ENCODE measurements at regions not wholly inside any gene's neighbourhood (a gene's known extent, or its start where the extent isn't known, plus 50 kb on each side); places are given as distances from the start of the nearest gene placed in this dataset.

DNA sequence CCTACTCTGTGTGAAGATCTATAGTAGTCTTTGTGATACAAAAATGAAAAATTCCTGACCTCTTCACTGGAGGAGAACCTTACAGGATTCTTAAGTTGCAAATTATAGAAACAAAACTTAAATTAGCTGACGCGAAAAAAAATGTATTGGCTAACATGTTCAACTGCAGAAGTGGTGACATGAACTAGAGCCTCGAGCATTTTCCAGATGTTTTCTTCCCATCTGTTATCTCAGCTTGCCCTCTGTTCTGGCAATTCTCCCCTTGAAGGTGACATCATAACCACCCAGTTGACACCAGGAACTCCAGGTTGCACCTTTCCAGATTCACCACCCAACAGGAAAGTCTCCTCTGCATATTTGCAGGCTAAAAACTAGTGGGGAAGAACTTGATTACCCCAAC, 222.4 kb downstream of the KDR start:
- TF ChIP-seq, protein P1, sequence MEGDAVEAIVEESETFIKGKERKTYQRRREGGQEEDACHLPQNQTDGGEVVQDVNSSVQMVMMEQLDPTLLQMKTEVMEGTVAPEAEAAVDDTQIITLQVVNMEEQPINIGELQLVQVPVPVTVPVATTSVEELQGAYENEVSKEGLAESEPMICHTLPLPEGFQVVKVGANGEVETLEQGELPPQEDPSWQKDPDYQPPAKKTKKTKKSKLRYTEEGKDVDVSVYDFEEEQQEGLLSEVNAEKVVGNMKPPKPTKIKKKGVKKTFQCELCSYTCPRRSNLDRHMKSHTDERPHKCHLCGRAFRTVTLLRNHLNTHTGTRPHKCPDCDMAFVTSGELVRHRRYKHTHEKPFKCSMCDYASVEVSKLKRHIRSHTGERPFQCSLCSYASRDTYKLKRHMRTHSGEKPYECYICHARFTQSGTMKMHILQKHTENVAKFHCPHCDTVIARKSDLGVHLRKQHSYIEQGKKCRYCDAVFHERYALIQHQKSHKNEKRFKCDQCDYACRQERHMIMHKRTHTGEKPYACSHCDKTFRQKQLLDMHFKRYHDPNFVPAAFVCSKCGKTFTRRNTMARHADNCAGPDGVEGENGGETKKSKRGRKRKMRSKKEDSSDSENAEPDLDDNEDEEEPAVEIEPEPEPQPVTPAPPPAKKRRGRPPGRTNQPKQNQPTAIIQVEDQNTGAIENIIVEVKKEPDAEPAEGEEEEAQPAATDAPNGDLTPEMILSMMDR (IDR thresholded peaks at IDR 0.05; ENCODE audit: insufficient read depth, low read length, poor library complexity, severe bottlenecking): no peak
- TF ChIP-seq EZH2phosphoT487 (conservative IDR thresholded peaks at IDR 0.05; ENCODE audit: low read length): no peak

Measured in SU-DHL-6 (cell line).